ENCODE measurements at regions not wholly inside any gene's neighbourhood (a gene's known extent, or its start where the extent isn't known, plus 50 kb on each side); places are given as distances from the start of the nearest gene placed in this dataset.
A peak's percentile ranks its signal among the peaks of the same experiment; 100 is the strongest.

GRCh38 chr7:67764289-67764688, 767.7 kb downstream of the TYW1 start:
- TF ChIP-seq EZH2 (IDR thresholded peaks at IDR 0.05) (no peak), FOXP2 (optimal IDR thresholded peaks at IDR 0.05; ENCODE audit: control extremely low read depth, extremely low read length, insufficient read depth) (no peak), POLR2AphosphoS5 (IDR thresholded peaks at IDR 0.05; ENCODE audit: borderline replicate concordance, low read depth, low read length) (no peak)
- DNase-seq (ENCODE audit: low read depth, low spot score), result no peak
- H3K4me3 ChIP-seq, result no peak overlapping the region
- no peak overlapping the region for H3K27ac ChIP-seq
- H3K9me3 ChIP-seq (ENCODE audit: low read depth, low read length), result no peaks in the 10 kb centered on the region
- H3K9ac ChIP-seq (ENCODE audit: insufficient read length), result no peak overlapping the region
- H3K36me3 ChIP-seq (ENCODE audit: insufficient read depth, low read length), result no peaks in the 10 kb centered on the region

DNA sequence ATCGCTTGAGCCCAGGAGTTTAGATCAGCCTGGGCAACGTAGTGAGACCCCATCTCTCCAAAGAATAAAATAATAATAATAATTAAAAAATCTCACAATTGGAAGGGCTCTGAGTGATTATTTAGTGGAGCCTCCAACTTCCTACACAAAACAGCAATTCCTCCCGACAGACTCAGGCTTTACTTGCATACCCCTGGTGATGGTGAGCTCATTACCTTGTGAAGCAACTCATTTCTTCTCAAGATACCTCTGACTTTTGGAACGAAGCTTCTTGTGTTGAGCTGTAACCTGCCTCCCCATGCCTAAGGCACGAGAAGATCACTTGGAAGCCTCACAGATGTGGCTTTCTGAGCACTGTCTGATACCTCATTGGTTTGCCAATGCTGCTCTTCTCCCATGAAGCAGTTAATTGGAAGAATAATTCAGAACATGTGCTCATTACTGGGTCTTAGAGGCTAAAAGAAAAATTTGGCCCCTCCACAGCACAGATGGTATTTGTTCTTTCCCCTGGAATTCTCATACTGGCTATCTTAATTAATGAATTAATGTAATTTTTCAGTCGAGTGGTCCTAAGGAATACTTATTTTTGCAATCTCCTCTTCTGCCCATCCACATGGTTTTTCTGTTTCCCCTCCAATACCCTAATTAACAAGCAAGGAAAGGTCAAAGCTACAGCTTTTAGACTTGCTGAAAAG, 769.0 kb downstream of the TYW1 start:
- DNase-seq (ENCODE audit: low read depth, low spot score), result no peak
- H3K9ac ChIP-seq (ENCODE audit: insufficient read length), result no peak overlapping the region
- TF ChIP-seq EZH2 (IDR thresholded peaks at IDR 0.05) (no peak), FOXP2 (optimal IDR thresholded peaks at IDR 0.05; ENCODE audit: control extremely low read depth, extremely low read length, insufficient read depth) (no peak), POLR2AphosphoS5 (IDR thresholded peaks at IDR 0.05; ENCODE audit: borderline replicate concordance, low read depth, low read length) (no peak)
- no peak overlapping the region for H3K27ac ChIP-seq
- no peaks in the 10 kb centered on the region for H3K36me3 ChIP-seq (ENCODE audit: insufficient read depth, low read length)
- H3K4me3 ChIP-seq, result no peak overlapping the region
- H3K9me3 ChIP-seq (ENCODE audit: low read depth, low read length), result no peaks in the 10 kb centered on the region

DNA sequence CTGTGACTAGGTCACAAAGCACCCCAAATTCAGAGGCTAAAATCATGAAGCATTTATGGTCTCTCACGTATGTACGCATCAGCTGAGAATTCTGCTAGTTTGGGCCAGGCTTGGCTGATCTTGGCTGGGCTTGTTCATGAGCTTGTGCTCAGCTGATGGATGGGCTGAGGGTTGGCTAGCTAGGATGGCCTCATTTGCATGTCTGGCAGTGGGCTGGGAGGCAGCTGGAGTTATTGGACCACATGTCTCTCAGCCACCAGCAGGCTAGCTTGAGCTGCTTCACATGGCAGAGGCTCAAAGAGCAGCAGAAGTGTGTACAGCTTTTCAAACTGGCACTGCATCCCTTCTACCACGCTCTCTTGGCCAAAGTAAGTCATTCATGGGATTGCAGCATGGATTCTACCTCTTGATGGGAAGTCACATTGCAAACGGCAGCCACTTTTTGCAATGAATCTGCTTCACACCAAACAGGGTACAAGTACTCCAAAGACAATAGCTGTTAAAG, 770.3 kb downstream of the TYW1 start:
- H3K9me3 ChIP-seq (ENCODE audit: low read depth, low read length), result no peaks in the 10 kb centered on the region
- H3K4me3 ChIP-seq, result no peak overlapping the region
- no peak overlapping the region for H3K27ac ChIP-seq
- DNase-seq (ENCODE audit: low read depth, low spot score), result no peak
- TF ChIP-seq POLR2AphosphoS5 (IDR thresholded peaks at IDR 0.05; ENCODE audit: borderline replicate concordance, low read depth, low read length) (no peak), EZH2 (IDR thresholded peaks at IDR 0.05) (no peak), FOXP2 (optimal IDR thresholded peaks at IDR 0.05; ENCODE audit: control extremely low read depth, extremely low read length, insufficient read depth) (no peak)
- no peak overlapping the region for H3K9ac ChIP-seq (ENCODE audit: insufficient read length)
- no peaks in the 10 kb centered on the region for H3K36me3 ChIP-seq (ENCODE audit: insufficient read depth, low read length)

- H3K27ac ChIP-seq, result no peak overlapping the region
- DNase-seq (ENCODE audit: low read depth, low spot score), result no peak
These were observed 775.4 kb downstream of the TYW1 start for GRCh38 chr7:67771846-67772605.

GRCh38 chr7:67773081-67773480, 776.4 kb downstream of the TYW1 start:
- TF ChIP-seq POLR2AphosphoS5 (IDR thresholded peaks at IDR 0.05; ENCODE audit: borderline replicate concordance, low read depth, low read length), result no peak
- TF ChIP-seq FOXP2 (optimal IDR thresholded peaks at IDR 0.05; ENCODE audit: control extremely low read depth, extremely low read length, insufficient read depth), result no peak
- no peak for TF ChIP-seq EZH2 (IDR thresholded peaks at IDR 0.05)
- H3K9me3 ChIP-seq (ENCODE audit: low read depth, low read length), result no peaks in the 10 kb centered on the region
- no peak overlapping the region for H3K9ac ChIP-seq (ENCODE audit: insufficient read length)
- H3K4me3 ChIP-seq, result 0 out of 2 replicates have a peak overlapping the region, but pooled peaks have one; percentile 19
- no peak overlapping the region for H3K27ac ChIP-seq
- no peak for DNase-seq (ENCODE audit: low read depth, low spot score)
- no peaks in the 10 kb centered on the region for H3K36me3 ChIP-seq (ENCODE audit: insufficient read depth, low read length)

More at GRCh38 chr7:67771846-67772605, 775.4 kb downstream of the TYW1 start:
- Histone ChIP-seq H3K9me3 (ENCODE audit: low read depth, low read length) (no peaks in the 10 kb centered on the region), H3K36me3 (ENCODE audit: insufficient read depth, low read length) (no peaks in the 10 kb centered on the region), H3K9ac (ENCODE audit: insufficient read length) (no peak overlapping the region), H3K4me3 (no peak overlapping the region)
- TF ChIP-seq POLR2AphosphoS5 (IDR thresholded peaks at IDR 0.05; ENCODE audit: borderline replicate concordance, low read depth, low read length) (no peak), EZH2 (IDR thresholded peaks at IDR 0.05) (no peak), FOXP2 (optimal IDR thresholded peaks at IDR 0.05; ENCODE audit: control extremely low read depth, extremely low read length, insufficient read depth) (no peak)

GRCh38 chr7:67777119-67777518, 780.5 kb downstream of the TYW1 start:
- no peak overlapping the region for H3K27ac ChIP-seq

GRCh38 chr7:67781841-67782240, 785.2 kb downstream of the TYW1 start:
- DNase-seq (ENCODE audit: low read depth, low spot score), result no peak
- Histone ChIP-seq H3K9ac (ENCODE audit: insufficient read length) (no peak overlapping the region), H3K36me3 (ENCODE audit: insufficient read depth, low read length) (no peaks in the 10 kb centered on the region), H3K4me3 (no peak overlapping the region), H3K9me3 (ENCODE audit: low read depth, low read length) (no peaks in the 10 kb centered on the region), H3K27ac (no peak overlapping the region)
- TF ChIP-seq POLR2AphosphoS5 (IDR thresholded peaks at IDR 0.05; ENCODE audit: borderline replicate concordance, low read depth, low read length), result no peak
- TF ChIP-seq FOXP2 (optimal IDR thresholded peaks at IDR 0.05; ENCODE audit: control extremely low read depth, extremely low read length, insufficient read depth), result no peak
- no peak for TF ChIP-seq EZH2 (IDR thresholded peaks at IDR 0.05)

More at GRCh38 chr7:67777119-67777518, 780.5 kb downstream of the TYW1 start:
- Histone ChIP-seq H3K9me3 (ENCODE audit: low read depth, low read length) (no peaks in the 10 kb centered on the region), H3K9ac (ENCODE audit: insufficient read length) (no peak overlapping the region), H3K4me3 (no peak overlapping the region), H3K36me3 (ENCODE audit: insufficient read depth, low read length) (no peaks in the 10 kb centered on the region)
- DNase-seq (ENCODE audit: low read depth, low spot score), result no peak
- TF ChIP-seq FOXP2 (optimal IDR thresholded peaks at IDR 0.05; ENCODE audit: control extremely low read depth, extremely low read length, insufficient read depth) (no peak), EZH2 (IDR thresholded peaks at IDR 0.05) (no peak), POLR2AphosphoS5 (IDR thresholded peaks at IDR 0.05; ENCODE audit: borderline replicate concordance, low read depth, low read length) (no peak)

- no peak for DNase-seq (ENCODE audit: low read depth, low spot score)
- TF ChIP-seq POLR2AphosphoS5 (IDR thresholded peaks at IDR 0.05; ENCODE audit: borderline replicate concordance, low read depth, low read length) (no peak), EZH2 (IDR thresholded peaks at IDR 0.05) (no peak), FOXP2 (optimal IDR thresholded peaks at IDR 0.05; ENCODE audit: control extremely low read depth, extremely low read length, insufficient read depth) (no peak)
- Histone ChIP-seq H3K4me3 (no peak overlapping the region), H3K36me3 (ENCODE audit: insufficient read depth, low read length) (no peaks in the 10 kb centered on the region), H3K9me3 (ENCODE audit: low read depth, low read length) (no peaks in the 10 kb centered on the region), H3K27ac (no peak overlapping the region), H3K9ac (ENCODE audit: insufficient read length) (no peak overlapping the region)
These were observed 789.4 kb downstream of the TYW1 start for GRCh38 chr7:67786021-67786420.
